H1 (cell line): ENCODE measurements at regions not wholly inside any gene's neighbourhood (a gene's known extent, or its start where the extent isn't known, plus 50 kb on each side); places are given as distances from the start of the nearest gene placed in this dataset.

ENCODE experiments used
- TF ChIP-seq, protein P1 (sequence below): IDR thresholded peaks from 2 replicates; pipeline ENCODE4 v1.6.1; 2012; ENCODE audit warnings: low read length, inconsistent platforms

DNA sequence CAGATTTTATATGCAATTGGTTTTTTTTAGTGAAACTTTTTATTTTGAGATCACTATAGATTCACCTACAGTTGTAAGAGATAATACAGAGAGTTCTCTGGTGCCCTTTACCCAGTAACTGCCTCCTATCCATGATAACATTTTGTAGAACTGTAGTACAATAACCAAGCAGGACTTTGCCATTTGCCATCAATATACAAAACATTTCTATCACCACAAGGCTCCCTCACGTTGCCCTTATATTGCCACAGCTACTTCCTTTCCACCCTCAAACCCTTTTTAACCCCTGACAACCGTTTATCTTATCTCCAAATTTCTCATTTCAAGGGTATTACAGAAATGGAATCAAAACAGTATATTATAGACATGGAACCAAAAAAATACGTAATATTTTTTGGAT lies 130.7 kb upstream of the GOLGA6L4 start (continued):
- TF ChIP-seq, protein P1, sequence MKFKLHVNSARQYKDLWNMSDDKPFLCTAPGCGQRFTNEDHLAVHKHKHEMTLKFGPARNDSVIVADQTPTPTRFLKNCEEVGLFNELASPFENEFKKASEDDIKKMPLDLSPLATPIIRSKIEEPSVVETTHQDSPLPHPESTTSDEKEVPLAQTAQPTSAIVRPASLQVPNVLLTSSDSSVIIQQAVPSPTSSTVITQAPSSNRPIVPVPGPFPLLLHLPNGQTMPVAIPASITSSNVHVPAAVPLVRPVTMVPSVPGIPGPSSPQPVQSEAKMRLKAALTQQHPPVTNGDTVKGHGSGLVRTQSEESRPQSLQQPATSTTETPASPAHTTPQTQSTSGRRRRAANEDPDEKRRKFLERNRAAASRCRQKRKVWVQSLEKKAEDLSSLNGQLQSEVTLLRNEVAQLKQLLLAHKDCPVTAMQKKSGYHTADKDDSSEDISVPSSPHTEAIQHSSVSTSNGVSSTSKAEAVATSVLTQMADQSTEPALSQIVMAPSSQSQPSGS: no peak
